ENCODE measurements at regions not wholly inside any gene's neighbourhood (a gene's known extent, or its start where the extent isn't known, plus 50 kb on each side); places are given as distances from the start of the nearest gene placed in this dataset.

- TF ChIP-seq MLLT1 (IDR thresholded peaks at IDR 0.05) = no peak
These were observed 208.9 kb upstream of the CFAP20DC start (continued) for GRCh38 chr3:59258550-59259260.

GRCh38 chr3:59257506-59257905, 207.7 kb upstream of the CFAP20DC start:
- DNase-seq (ENCODE audit: low read depth, low spot score) (no peak), FAIRE-seq (no peak), ATAC-seq (no peak)
- Histone ChIP-seq H3K27me3 (replicated peaks in 1 of 2; ENCODE audit: control insufficient read depth in 2 of 2, insufficient read depth in 2 of 2, low read length in 1 of 2) (no peaks in the 10 kb centered on the region), H3K9me3 (replicated peaks; ENCODE audit: control insufficient read depth, insufficient read depth, low read length) (no peaks in the 10 kb centered on the region; the same call in 2 of the 3 replicates), H4K20me1 (ENCODE audit: control insufficient read depth, insufficient read depth) (no peaks in the 10 kb centered on the region), H3K36me3 (ENCODE audit: control insufficient read depth in 2 of 2, insufficient read depth in 2 of 2, low read length in 1 of 2) (no peaks in the 10 kb centered on the region), H3K4me2 (ENCODE audit: control insufficient read depth, insufficient read depth) (no peak overlapping the region), H3K9ac (ENCODE audit: control insufficient read depth, insufficient read depth, low read length) (no peak overlapping the region), H3K79me2 (ENCODE audit: control insufficient read depth, insufficient read depth, low read length) (no peaks in the 10 kb centered on the region), H3K27ac (ENCODE audit: control insufficient read depth, insufficient read depth) (no peak overlapping the region), H3K4me3 (no peak overlapping the region), H2AFZ (ENCODE audit: control insufficient read depth, low read depth, low read length) (no peak overlapping the region), H3K4me1 (ENCODE audit: control insufficient read depth, insufficient read depth, low read length) (peaks cover 3% of the 10 kb centered on the region; the same call in 1 of the 2 replicates)
- ChIA-PET CTCF (interaction anchor here (1.7 kb wide), 1 partner anchor 10 kb away, joined by 5 read pairs; no protein-coding TSS in a partner anchor), POLR2A (interaction anchor here (0.6 kb wide), 1 partner anchor 201 kb away, joined by 9 read pairs; no protein-coding TSS in a partner anchor), SMC1A (ENCODE audit: uncharacterized antibody, unreplicated experiment) (interaction anchor here (0.8 to 3.4 kb wide), 4 partner anchors 10 to 855 kb away, joined by 3 to 10 read pairs (median 4); no protein-coding TSS in a partner anchor), RAD21 (ENCODE audit: unreplicated experiment) (interaction anchor here (1.1 kb wide), 1 partner anchor 10 kb away, joined by 4 read pairs; no protein-coding TSS in a partner anchor)
- BruUV-seq (replicated peaks) = no TSS peak
- in situ Hi-C loops (cut with MboI) (no loop called here), intact Hi-C loops (cut with micrococcal nuclease; ENCODE audit: unreplicated experiment) (no loop called here)
- WGBS (ENCODE audit: insufficient coverage, insufficient replicate concordance, low lambda C conversion rate, missing lambda C conversion rate) = 40% methylated on average over 3 of the region's 3 CpGs
- TF ChIP-seq MTA3 (IDR thresholded peaks at IDR 0.05; ENCODE audit: borderline replicate concordance, low read length) (no peak), SIX5 (IDR thresholded peaks at IDR 0.05; ENCODE audit: low read depth, low read length, severe bottlenecking) (no peak), E4F1 (IDR thresholded peaks at IDR 0.05; ENCODE audit: borderline replicate concordance, partially characterized antibody) (no peak), CHD4 (IDR thresholded peaks at IDR 0.05) (no peak), RELA (IDR thresholded peaks at IDR 0.05; ENCODE audit: borderline replicate concordance, partially characterized antibody) (no peak), STAT1 (conservative IDR thresholded peaks at IDR 0.05) (no peak), JUND (IDR thresholded peaks at IDR 0.05; ENCODE audit: low read depth, low read length) (no peak), NR2C2 (IDR thresholded peaks at IDR 0.05; ENCODE audit: borderline replicate concordance, control insufficient read depth, insufficient read length, low read depth) (no peak), CUX1 (IDR thresholded peaks at IDR 0.05; ENCODE audit: insufficient replicate concordance, low read depth, low read length) (no peak), FOS (IDR thresholded peaks at IDR 0.05; ENCODE audit: borderline replicate concordance, extremely low read depth, insufficient read length) (no peak), FOXM1 (IDR thresholded peaks at IDR 0.05; ENCODE audit: low read depth, low read length) (no peak)
